GM19455 (cell line): ENCODE measurements at regions not wholly inside any gene's neighbourhood (a gene's known extent, or its start where the extent isn't known, plus 50 kb on each side); places are given as distances from the start of the nearest gene placed in this dataset.

ENCODE experiments used
- ATAC-seq: cut with Tn5 transposase; IDR thresholded peaks from one replicate; pipeline ENCODE4 v1.9.1; 2021; ENCODE audit not compliant: unreplicated experiment

DNA sequence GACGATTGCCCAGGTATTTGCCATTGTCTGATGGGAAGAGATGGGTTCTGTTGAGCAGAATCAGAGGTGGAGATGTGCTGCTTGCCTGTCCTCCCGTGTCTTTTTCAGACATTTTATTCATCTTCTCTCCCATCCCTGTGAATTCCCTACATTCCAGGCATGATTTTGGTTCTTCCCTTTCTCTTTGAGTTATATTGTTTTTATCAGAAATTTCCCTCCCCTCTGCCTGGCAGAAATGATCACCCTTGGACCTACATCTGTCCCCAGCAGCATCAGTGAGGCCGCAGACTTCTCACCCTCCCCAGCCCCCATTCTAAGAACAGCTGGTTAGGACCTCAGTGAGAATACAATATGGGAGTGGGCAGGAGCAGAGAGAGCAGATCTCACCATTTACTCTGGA lies 640.2 kb downstream of the CCDC171 start:
- no peak for ATAC-seq

DNA sequence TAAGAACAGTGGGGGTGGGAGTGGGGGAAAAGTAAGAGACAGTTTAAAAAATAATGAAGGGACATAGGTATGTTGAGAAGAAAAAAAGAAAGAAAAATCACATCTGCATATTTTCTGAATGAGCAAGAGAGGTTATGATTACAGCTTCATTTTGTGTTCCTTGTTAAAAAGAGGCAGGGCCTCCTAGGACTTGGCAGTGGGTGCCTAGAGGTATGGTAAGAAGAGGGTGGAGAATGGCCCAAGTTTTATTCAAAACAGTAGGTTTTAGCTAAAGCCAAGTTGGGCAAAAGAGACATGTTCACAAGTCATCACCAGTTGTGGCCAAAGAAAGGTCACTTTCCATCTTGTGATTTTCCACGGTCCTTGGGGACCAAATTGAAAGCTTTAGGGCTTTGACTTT lies 643.4 kb downstream of the CCDC171 start:
- ATAC-seq, result no peak

DNA sequence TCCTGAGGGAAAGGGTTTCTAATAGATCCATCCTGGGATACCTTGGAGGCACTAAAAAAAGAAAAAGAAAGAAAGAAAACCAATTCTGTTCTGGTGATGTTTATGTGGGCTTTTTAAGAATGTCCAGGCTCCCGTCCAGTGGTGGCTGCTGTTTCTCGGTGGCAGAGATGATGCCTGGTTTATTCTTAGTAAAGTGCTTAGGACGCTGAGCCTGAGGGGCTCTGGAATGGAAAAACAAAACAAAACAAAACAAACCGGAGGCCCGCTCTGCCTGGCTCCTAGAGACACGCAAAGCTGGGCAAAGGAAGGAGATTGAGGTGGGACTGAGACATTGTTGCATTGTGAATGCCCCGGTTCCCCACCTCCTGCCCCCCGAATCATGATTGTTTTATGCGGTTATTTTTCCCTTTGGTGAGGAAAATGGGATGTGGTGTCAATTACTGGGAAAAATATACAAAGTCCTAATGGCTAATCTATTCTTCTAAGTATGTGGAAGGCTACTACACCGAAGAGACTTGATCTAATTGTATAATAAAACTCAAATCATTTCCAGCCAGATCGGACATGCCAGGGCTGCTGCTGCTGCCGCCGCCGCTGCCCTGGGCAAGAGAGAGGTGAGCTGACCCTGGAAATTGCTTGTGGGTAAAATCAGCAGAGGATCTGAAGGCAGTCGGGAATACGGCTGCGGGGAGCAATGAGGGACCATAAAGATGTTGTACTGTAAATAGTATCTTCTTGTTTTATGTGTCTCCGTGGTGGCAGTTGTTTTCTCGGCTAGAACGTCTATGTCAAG lies 644.9 kb downstream of the CCDC171 start:
- ATAC-seq, result no peak

DNA sequence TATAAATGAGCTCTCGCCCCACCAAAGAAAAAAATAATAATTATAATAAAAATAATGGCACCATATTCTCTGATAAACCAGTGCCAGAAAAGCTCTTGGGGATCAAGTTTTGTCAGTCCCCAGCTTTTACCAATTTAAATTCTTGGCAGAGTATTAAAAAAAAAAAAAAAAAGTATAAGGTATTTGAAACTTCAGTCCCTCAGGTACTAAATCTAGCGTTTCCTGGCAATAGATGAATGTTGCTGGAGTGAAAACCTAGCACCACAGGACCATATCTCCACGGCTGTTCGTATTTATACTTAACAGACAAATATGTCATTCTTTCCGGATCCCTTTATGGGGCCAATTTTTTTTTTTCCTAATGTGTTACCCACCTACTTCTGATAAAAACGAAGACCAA lies 646.2 kb downstream of the CCDC171 start:
- ATAC-seq, result no peak

DNA sequence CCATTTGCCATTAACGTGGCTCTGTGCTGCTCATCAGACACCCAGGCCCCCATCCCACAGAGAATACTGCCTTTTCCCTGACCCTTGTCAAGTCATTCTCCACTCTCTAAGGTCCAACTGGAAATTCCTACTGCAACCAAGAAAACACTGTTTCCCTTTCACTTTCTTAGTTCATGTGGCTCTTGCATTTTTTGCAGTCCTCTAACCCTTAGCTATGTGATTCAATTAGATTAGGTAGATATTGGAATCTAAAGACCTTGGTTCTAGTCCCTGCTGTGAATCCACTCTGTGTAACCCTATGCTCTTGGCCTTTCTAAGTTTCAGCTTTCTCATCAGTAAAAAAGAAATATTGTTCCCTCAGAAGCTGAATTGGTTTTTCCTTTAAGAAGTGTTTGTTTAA lies 649.4 kb downstream of the CCDC171 start:
- ATAC-seq, result no peak

DNA sequence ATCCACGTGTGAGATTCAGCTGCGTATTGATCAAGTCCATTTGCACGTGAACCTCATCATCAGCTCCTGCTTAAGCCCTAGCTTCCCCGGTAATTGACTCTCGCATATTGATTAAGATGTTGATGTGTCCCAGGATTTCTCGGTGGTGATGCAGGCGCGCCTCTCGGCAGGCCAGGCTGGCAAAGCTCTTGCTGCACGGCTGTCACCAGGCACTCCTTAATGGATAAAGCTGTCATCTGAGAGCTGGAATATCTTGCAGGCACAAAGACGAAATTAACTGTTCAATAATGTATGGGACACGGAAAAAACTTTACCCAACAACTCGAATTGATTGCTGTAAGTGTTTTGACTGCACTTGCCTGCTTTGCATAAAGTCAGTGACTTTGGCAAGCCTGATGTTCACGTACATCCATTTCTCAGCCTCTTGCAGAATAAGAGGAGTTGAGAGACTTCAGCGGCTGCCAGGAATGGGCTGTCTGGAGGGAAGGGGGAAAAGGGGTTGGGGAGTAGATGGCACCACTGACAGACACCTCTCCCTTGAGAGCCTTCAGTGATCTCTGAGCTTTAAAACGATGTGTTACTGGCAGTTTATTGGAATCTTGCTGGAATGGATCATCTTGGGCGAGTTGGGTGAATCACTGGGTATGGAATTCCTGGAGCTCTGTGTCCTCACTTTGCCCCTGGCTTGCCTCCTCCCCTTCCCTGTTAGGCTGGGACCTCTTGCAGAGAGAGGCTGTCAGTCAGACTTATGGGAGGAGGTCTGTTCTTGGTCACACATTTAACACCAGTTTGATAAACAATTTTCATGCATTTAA lies 650.3 kb downstream of the CCDC171 start:
- ATAC-seq, result no peak

DNA sequence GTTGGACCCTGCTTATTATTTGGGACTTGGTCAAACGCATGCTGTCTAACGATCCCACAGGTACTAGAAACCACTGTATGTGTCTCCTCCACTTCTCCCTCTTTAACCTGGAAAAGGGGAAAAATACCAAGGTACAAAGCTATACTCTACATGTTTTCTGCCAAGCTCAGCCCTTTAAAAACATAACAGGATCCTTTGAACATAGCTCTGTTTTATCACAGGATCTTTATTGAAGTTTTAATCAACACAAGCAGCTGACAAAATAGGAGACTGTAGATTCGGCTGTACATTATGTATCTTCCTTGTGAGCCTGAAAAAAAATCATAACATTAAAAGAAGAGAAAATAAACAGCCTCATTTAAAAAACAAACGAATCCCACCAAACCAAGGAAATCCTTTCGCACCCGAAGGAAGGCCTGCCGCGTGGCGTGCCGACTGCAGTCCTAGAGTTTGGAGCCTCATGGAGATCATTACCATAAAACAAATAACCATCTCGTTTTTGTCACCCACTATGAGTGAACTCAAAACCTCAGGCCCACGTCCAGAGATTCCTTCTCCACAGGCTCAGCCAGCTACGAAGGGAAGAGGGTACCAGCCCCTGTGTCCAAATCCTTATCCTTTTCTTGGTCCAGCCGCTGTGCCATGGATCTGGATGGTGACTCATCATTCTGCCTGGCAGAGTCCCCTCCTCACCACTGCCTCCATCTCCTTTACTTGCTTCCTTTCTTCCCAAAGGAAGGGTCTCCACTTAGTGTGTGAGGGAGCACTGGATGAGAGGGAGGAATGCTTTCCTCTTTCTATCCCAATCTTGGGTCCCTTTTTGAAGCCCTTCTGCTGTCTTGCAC lies 651.1 kb downstream of the CCDC171 start:
- ATAC-seq, result no peak

DNA sequence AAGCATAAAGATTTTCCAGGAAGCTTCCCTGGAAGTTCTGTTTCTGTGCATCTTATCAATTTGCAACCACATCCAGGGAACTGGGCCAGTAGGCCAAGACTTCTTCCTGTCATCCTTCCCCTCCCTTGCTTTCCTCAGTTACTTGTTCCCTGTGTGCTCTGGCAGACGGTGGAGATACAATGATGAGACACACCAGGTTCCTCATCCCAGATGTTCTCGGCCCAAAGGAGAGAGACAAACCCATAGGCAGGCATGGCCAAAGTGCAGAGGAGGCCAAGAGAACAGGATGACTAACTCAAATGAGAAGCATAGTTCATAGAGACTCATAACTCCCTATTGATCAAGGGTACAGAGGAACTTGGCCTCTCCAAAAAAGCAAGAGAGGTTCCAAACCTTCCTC lies 652.6 kb downstream of the CCDC171 start:
- no peak for ATAC-seq

DNA sequence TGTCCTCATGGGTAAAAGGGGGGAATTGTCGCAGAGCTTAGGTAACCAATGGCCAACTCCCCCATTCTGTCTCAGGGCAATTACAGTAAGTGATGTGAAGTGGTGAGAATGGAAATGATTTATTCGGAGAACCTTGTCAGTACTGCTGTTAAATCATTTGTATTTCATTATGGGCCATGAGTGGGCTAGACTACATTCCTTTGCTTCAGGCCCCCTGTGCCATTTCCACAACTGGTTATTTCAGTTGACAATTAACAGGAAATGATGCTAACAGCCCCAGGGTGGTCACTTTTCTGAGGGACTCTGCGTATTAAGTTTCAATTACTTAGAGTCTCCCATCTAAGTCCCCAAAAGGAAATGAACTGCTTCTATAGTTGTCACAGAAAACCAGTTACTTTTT lies 653.7 kb downstream of the CCDC171 start:
- ATAC-seq, result no peak

DNA sequence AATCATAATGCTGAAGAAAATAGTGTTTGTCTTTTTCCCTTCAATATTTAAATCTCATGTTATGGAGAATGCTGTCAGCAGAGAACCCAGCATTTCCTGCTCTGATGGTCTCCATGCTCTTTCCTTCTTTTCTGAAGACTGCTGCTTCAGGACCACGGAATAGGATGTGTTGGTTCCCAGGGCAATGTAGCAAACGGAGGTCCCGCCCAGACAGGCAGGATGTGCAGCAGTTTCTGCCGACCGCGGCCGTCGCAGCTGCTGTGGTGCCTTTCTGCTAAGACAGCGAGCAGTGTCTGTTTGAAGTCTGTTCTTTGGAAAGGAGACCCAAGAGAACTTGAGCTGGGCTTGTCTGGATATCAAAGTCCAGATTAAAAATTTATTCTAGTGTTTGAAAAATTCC lies 654.3 kb downstream of the CCDC171 start:
- no peak for ATAC-seq

DNA sequence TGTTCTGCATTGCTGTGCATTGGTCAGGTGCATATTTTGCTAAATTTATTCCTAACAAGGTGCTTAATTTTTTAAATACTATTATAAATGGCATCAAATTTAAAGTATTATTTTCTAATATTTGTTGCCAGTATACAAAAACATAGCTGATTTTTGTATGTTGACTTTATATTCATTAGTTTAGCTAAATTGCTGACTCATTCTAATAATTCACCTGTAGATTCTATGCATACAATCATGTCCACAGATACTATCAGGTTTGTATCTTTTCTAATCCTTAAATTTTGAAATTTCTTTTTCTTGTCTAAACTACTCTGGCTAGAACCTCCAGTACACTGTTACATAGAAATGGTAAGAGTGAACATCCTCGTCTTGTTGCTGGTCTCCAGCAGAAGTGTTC lies 657.6 kb downstream of the CCDC171 start:
- ATAC-seq, result no peak

DNA sequence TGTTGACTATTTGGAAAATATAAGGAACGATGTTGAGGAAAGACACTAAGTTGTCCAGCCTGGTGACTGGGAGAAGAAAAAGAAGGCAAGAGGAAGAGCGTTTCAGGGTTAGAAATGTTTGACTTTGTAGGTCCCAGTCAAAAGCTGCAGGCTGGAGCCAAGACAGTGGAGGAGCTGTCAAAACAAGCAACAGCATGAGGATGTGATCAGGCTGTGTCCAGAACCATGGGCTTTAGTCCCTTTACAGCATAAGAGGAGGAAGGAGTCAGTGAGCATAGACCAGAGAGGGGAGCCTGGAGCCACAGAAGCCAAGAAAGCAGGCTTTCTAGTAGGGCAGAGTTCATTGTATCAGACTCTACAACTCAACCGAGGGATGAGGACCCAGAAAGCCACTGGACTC lies 658.5 kb downstream of the BNC2 start:
- ATAC-seq, result no peak

DNA sequence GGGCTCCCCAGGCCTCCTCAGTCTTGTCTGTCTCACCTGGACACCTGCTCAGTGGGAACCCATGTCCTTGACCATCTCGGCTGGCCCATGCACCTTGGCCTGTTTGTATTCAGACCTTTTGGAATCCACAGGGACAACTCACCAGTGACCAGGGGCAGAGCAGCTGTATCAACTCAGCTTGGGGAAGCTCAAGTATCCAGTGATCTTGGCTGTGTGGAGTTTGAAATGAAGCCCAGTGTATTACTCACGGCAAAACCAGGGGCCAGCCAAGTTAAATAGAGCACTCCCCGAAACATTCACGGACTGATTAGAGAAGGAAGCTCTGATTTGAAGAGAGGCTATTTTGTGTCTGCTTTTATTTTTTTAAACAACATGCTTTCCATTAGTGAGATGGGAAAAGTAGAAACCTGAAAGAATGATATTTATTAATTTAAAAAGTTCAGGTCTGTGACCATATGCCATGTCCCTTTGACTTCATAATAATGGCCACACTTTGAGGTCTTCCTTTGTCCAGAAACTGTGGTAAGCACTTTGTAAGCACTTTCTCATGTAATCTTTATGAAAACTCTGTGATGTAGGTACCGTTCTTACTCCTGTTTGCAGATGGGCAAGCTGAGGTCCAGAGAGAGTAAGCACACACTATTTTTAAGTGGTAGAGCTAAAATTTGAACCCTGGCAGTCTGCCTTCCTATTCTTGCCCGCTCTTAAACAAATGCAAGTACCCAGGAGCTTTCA lies 656.5 kb downstream of the BNC2 start:
- ATAC-seq, result no peak

DNA sequence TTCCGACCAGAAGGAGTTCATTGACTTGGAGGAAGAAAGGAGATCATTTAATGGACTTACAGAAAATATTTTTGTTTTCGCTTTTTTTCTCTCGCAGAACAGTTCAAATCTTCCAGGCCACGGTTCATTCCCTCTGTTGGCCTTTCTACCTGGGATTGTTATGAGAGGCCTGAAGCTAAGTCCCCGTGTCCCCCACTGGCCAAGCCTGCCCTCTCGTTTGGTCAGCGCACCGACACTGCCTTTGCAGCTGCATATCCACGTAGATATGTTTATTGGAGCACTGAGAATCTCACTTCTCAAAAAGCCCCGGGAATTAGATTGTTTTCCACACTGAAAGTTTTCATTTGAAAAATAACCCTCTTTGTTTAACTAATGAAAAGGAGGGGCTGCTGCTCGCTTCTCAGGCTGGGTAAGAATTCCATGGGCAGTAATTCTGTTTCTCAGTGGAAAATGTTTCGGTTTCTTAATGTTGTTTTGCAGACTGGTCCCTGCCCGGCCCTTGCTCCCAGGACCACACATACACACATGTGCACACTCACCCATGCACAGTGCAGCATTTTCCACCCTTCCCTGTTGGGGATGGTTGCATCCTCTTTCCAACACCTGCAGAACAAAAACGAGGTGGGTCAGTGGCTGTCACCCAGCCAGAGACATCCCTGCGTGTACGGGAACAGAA lies 655.7 kb downstream of the BNC2 start:
- no peak for ATAC-seq

DNA sequence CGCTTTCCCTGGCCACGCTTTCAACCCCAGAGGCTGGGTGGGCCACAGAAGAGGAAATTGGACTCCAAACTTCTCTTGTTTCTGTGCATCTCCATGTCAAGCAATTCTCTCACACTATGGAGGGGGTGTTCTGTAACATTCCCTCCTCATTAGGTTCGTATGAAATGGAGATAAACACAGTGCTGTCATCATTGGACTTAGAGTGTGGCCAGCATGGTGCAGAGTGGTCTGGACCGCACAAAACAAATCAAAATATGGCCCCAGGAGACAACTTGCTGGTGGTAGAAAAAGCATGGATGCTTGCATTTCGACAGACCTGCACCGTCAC lies 655.2 kb downstream of the BNC2 start:
- ATAC-seq, result no peak

DNA sequence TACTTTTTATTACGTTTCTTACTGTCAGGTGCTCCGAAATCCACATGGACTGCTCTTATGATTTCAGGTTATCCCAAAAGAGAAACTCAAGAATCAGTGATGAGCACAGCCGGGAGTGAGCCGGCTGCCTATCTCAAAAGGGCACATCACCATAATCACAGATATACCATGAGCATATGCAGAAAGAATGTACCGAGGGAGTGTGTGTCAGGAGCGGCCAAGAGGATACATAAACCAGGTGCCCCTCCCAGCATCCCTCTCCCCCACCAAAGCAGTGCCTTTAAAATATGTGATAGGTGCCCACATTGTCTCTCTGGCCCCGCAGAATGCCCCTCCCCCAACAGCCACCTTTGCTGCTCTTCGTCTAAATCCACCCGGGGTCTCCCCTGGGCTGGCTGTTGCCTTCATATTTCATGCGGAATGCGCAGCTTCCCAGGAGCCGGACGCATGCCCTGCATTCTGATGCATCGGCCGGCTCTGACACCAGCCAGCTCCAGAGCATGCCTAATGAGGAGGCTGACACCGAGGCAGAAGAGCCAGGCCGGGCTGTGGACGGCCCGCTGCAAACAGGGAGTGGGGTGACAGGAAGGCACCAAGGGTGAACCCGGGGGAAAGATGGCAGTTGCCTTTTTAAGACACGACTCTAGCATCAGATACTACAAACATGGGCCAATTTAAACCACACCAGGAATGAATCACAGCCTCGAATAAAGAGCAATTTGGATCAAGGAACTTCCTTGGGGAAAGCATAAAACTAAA lies 652.3 kb downstream of the BNC2 start:
- no peak for ATAC-seq

DNA sequence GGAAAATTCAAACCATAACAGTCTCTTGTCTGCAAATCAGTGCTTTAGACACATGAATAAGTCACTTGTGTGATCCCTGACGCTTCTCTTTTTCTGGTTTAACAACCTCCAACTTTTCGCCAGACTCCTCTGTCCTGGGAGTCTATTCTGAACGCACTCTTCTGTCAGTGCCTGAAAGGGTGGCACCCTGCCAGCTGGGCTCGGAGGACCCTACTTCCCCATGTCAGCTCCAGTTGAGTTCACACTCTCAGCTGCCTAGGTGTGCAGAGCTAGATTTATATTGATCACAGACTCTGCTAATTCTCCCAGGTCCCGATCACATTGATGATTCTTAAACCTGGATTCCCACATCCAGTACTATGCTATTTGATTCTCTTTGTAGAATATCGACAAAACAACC lies 649.1 kb downstream of the BNC2 start:
- no peak for ATAC-seq

DNA sequence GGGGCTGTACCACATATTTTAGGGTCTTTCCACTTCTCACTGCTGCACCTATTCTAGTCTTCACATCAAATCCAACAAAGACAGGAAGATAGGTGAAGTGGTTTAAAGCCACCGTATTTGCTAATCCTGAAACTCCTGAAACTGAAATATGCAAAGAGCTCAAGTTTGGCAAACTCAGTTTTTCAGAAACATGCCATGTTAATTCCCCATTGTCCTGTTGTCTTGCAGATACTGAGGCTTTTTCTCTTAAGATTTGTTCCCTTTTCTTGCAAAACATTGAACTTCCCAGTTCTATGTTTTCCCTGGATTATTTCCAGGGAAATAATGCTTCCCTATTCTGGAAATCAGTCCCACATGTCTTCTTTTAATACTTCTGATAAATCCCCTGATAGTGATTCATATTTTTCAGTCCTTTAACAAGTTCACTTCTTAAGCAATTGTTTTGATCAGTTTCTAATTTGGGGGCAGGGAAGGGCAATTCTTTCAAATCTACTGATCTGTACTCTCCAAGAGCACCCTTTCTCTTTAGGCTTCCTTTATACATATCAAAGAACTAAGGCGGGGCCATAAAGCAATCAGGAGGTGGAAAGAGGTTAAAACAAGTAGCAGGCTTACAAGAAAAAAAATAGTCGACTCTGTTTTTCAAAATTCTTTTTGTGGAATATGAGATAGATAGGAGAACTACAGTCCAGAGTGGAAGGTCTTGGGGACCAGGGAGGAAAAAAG lies 648.5 kb downstream of the BNC2 start:
- ATAC-seq, result no peak
